GM19240 (cell line): ENCODE measurements at regions not wholly inside any gene's neighbourhood (a gene's known extent, or its start where the extent isn't known, plus 50 kb on each side); places are given as distances from the start of the nearest gene placed in this dataset.

Experiments
- DNase-seq: peaks from one replicate; pipeline ENCODE4 v3.0.0; 2011; ENCODE audit warnings: low spot score; ENCODE audit not compliant: insufficient read length

GRCh38 chr20:17794400-17794799, 94.6 kb downstream of the BANF2 start:
- no peak for DNase-seq

GRCh38 chr20:17793986-17794385, 94.2 kb downstream of the BANF2 start:
- DNase-seq: no peak

GRCh38 chr20:17790296-17790695, 90.5 kb downstream of the BANF2 start:
- no peak for DNase-seq

GRCh38 chr20:17787816-17788215, 88.0 kb downstream of the BANF2 start:
- no peak for DNase-seq

GRCh38 chr20:17786221-17786718, 86.5 kb downstream of the BANF2 start:
- DNase-seq: no peak
